Fibroblast of lung (primary cell): ENCODE measurements at regions not wholly inside any gene's neighbourhood (a gene's known extent, or its start where the extent isn't known, plus 50 kb on each side); places are given as distances from the start of the nearest gene placed in this dataset.

ENCODE experiments used
- DNase-seq, 2 donors: peaks; one replicate each; pipeline versions ENCODE4 v3.0.0 to v3.0.0-alpha.2; 2010; ENCODE audit warnings: low read depth in 2 of 2
- H2AFZ ChIP-seq: 2 replicates; pipeline ENCODE4 v1.5.1; 2012; ENCODE audit warnings: low read length, control low read depth, inconsistent platforms
- H3K27ac ChIP-seq: 2 replicates; pipeline ENCODE4 v1.5.1; 2011; ENCODE audit warnings: low read length, control low read depth; ENCODE audit not compliant: insufficient read depth
- H3K27me3 ChIP-seq: 2 replicates; pipeline ENCODE4 v1.5.1; 2011; ENCODE audit warnings: mild to moderate bottlenecking, low read length; ENCODE audit not compliant: control insufficient read depth, insufficient read depth
- H3K36me3 ChIP-seq: 2 replicates; pipeline ENCODE4 v1.5.1; 2011; ENCODE audit warnings: low read length; ENCODE audit not compliant: control insufficient read depth, insufficient read depth
- H3K4me1 ChIP-seq: 2 replicates; pipeline ENCODE4 v1.5.1; 2011; ENCODE audit warnings: low read length; ENCODE audit not compliant: control insufficient read depth, insufficient read depth; ENCODE audit errors: extremely low read depth
- H3K4me2 ChIP-seq: 2 replicates; pipeline ENCODE4 v1.5.1; 2011; ENCODE audit warnings: low read length, control low read depth; ENCODE audit not compliant: insufficient read depth; ENCODE audit errors: extremely low read depth
- H3K4me3 ChIP-seq, 4 experiments: fragments of 200-600 bp in 1 of 4; sonication (generic) in 1 of 4; replicated peaks in 1 of 4; 2 replicates each; pipeline ENCODE4 v1.5.1; 2011 to 2016; ENCODE audit warnings: low read length in 4 of 4, low read depth in 3 of 4, mild to moderate bottlenecking in 3 of 4, control low read depth in 2 of 4, inconsistent platforms in 1 of 4, mixed read lengths in 1 of 4; ENCODE audit not compliant: insufficient read depth in 1 of 4; ENCODE audit errors: control extremely low read depth in 1 of 4
- H3K79me2 ChIP-seq: 2 replicates; pipeline ENCODE4 v1.5.1; 2012; ENCODE audit warnings: mild to moderate bottlenecking, low read length, inconsistent platforms; ENCODE audit not compliant: control insufficient read depth, insufficient read depth
- H3K9ac ChIP-seq: 2 replicates; pipeline ENCODE4 v1.5.1; 2011; ENCODE audit warnings: mild to moderate bottlenecking, low read length, control low read depth; ENCODE audit not compliant: insufficient read depth
- H3K9me3 ChIP-seq: 2 replicates; pipeline ENCODE4 v1.5.1; 2012; ENCODE audit warnings: low read depth, low read length; ENCODE audit not compliant: control insufficient read depth, insufficient read depth
- H4K20me1 ChIP-seq: 2 replicates; pipeline ENCODE4 v1.5.1; 2011; ENCODE audit warnings: low read length; ENCODE audit not compliant: control insufficient read depth, insufficient read depth; ENCODE audit errors: extremely low read depth
- CTCF ChIP-seq, 2 donors: IDR thresholded peaks in 1 of 2; conservative IDR thresholded peaks in 1 of 2; 1 replicate in 1 of 2; 2 replicates in 1 of 2; pipeline ENCODE4 v1.5.1; 2011 to 2012; ENCODE audit warnings: low read length in 2 of 2, control low read depth in 1 of 2, inconsistent platforms in 1 of 2, low read depth in 1 of 2, mild to moderate bottlenecking in 1 of 2
- EZH2 ChIP-seq: IDR thresholded peaks from 2 replicates; pipeline ENCODE4 v1.5.1; 2012; ENCODE audit warnings: low read length, control low read depth, mild to moderate bottlenecking; ENCODE audit errors: missing control alignments

DNA sequence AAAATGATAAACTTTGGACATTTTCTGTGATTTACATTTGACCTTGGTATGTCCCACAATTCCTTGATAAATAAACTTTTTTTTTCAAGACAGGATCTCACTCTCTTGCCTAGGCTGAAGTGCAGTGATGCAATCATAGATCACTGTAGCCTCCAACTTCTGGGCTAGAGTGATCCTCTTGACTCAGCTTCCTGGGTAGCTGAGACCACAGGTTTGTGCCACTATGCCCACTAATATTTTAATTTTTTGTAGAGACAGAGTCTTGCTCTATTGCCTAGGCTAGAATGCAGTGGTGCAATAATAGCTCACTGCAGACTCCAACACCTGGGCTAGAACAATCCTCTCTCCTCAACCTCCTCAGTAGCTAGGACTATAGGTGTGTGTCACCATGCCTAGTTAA lies 79.1 kb upstream of the PTGDR start:
- DNase-seq: no peak
- no peak overlapping the region for H3K4me3 ChIP-seq
- no peaks in the 10 kb centered on the region for H4K20me1 ChIP-seq

DNA sequence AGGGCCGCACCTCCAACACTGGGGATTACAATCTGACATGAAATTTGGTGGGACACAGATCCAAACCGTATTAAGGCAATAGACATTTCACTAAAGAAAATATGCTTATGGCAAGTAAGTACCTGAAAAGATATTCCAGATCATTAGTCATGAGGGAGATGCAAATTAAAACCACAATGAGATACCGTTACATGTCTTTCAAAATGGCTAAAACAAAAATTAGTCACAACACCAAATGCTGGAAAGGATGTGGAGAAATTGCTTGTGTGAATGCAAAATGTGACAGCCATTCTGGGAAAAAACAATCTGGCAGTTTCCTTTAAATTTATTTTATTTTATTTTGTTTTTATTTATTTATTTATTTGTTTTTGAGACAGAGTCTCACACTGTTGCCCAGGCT lies 82.3 kb upstream of the PTGDR start:
- Histone ChIP-seq H3K4me1 (no peaks in the 10 kb centered on the region), H3K4me2 (no peak overlapping the region), H2AFZ (no peak overlapping the region), H3K79me2 (no peaks in the 10 kb centered on the region), H3K27ac (no peak overlapping the region), H3K27me3 (no peaks in the 10 kb centered on the region), H3K9ac (no peak overlapping the region), H3K4me3 (no peak overlapping the region), H4K20me1 (no peaks in the 10 kb centered on the region), H3K36me3 (no peaks in the 10 kb centered on the region), H3K9me3 (no peaks in the 10 kb centered on the region)
- TF ChIP-seq CTCF (conservative IDR thresholded peaks at IDR 0.05 in 1 of 2, IDR thresholded peaks at IDR 0.05 in 1 of 2; ENCODE audit: low read depth in 1 of 2, low read length in 2 of 2) (no peak), EZH2 (no peak)
- DNase-seq: no peak

More for the DNA sequence above, 79.1 kb upstream of the PTGDR start:
- H3K9me3 ChIP-seq: no peaks in the 10 kb centered on the region
- H3K27ac ChIP-seq: no peak overlapping the region
- no peaks in the 10 kb centered on the region for H3K79me2 ChIP-seq
- no peak overlapping the region for H3K9ac ChIP-seq
- H3K4me1 ChIP-seq: no peaks in the 10 kb centered on the region
- no peak overlapping the region for H3K4me2 ChIP-seq
- H3K27me3 ChIP-seq: no peaks in the 10 kb centered on the region
- TF ChIP-seq CTCF (conservative IDR thresholded peaks at IDR 0.05 in 1 of 2, IDR thresholded peaks at IDR 0.05 in 1 of 2; ENCODE audit: low read depth in 1 of 2, low read length in 2 of 2) (no peak), EZH2 (no peak)
- H3K36me3 ChIP-seq: no peaks in the 10 kb centered on the region
- H2AFZ ChIP-seq: no peak overlapping the region

DNA sequence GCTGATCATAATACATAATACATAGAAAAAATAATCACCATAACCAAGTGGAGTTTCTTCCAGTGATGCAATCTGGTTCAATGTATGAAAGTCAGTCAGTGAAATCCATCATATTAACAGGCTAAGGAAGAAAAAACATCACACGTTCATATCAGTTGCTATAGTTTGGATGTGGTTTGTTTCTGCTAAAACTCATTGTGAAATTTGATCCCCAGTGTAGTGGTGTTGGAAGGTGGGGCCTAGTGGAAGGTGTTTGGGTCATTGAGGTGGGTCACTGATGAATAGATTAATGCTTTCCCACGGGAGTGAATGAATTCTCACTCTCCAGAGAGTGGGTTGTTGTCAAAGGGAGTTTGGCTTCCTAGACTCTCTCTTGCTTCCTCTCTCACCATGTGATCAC lies 84.6 kb upstream of the PTGDR start:
- Histone ChIP-seq H3K27ac (no peak overlapping the region), H2AFZ (no peak overlapping the region), H3K4me2 (no peak overlapping the region), H3K79me2 (no peaks in the 10 kb centered on the region), H3K9ac (no peak overlapping the region), H3K4me3 (no peak overlapping the region), H3K9me3 (no peaks in the 10 kb centered on the region), H4K20me1 (no peaks in the 10 kb centered on the region), H3K36me3 (no peaks in the 10 kb centered on the region), H3K4me1 (no peaks in the 10 kb centered on the region), H3K27me3 (no peaks in the 10 kb centered on the region)
- no peak for TF ChIP-seq CTCF (conservative IDR thresholded peaks at IDR 0.05 in 1 of 2, IDR thresholded peaks at IDR 0.05 in 1 of 2; ENCODE audit: low read depth in 1 of 2, low read length in 2 of 2)
- TF ChIP-seq EZH2: no peak
- no peak for DNase-seq
